Activated CD8-positive, alpha-beta memory T cell treated with anti-CD3 and anti-CD28 coated beads, Interleukin-2, amount 50 U/mL, for 48 hours (primary cell): ENCODE measurements at regions not wholly inside any gene's neighbourhood (a gene's known extent, or its start where the extent isn't known, plus 50 kb on each side); places are given as distances from the start of the nearest gene placed in this dataset.
"Not testable (repeated sequence)": the region's sequence is repeated elsewhere in the genome, so short reads cannot be mapped to it uniquely, and the experiment has no call there.

Source experiments
- DNase-seq: peaks from one replicate; pipeline ENCODE4 v3.0.0-alpha.2; 2020

GRCh38 chr14:19052977-19053376 is 85.7 kb downstream of the POTEM start:
- not testable (repeated sequence) for DNase-seq

GRCh38 chr14:19053426-19054050 is 86.3 kb downstream of the POTEM start:
- DNase-seq = not testable (repeated sequence)

GRCh38 chr14:19054108-19054721 is 87.0 kb downstream of the POTEM start:
- DNase-seq = not testable (repeated sequence)

GRCh38 chr14:19054934-19055333 is 87.7 kb downstream of the POTEM start:
- DNase-seq = not testable (repeated sequence)

- not testable (repeated sequence) for DNase-seq
These were observed 91.8 kb downstream of the POTEM start for GRCh38 chr14:19059066-19059465.

- not testable (repeated sequence) for DNase-seq
These were observed 94.6 kb downstream of the POTEM start for GRCh38 chr14:19061689-19062450.

GRCh38 chr14:19068957-19069356 is 101.7 kb downstream of the POTEM start:
- not testable (repeated sequence) for DNase-seq

- DNase-seq = not testable (repeated sequence)
These were observed 105.3 kb downstream of the POTEM start for GRCh38 chr14:19072518-19072917.

- not testable (repeated sequence) for DNase-seq
These were observed 121.4 kb downstream of the POTEM start for GRCh38 chr14:19088632-19089031.

- DNase-seq = not testable (repeated sequence)
These were observed 126.0 kb downstream of the POTEM start for GRCh38 chr14:19093227-19093626.

- DNase-seq = not testable (repeated sequence)
These were observed 127.5 kb downstream of the POTEM start for GRCh38 chr14:19094731-19095130.

GRCh38 chr14:19095167-19095566 is 127.9 kb downstream of the POTEM start:
- DNase-seq = not testable (repeated sequence)

GRCh38 chr14:19096467-19096866 is 129.2 kb downstream of the POTEM start:
- DNase-seq = not testable (repeated sequence)

GRCh38 chr14:19096876-19097275 is 129.6 kb downstream of the POTEM start:
- DNase-seq = not testable (repeated sequence)

- not testable (repeated sequence) for DNase-seq
These were observed 130.1 kb downstream of the POTEM start for GRCh38 chr14:19097306-19097705.

GRCh38 chr14:19097750-19098149 is 130.5 kb downstream of the POTEM start:
- not testable (repeated sequence) for DNase-seq

- not testable (repeated sequence) for DNase-seq
These were observed 131.0 kb downstream of the POTEM start for GRCh38 chr14:19098230-19098629.

- DNase-seq = not testable (repeated sequence)
These were observed 131.5 kb downstream of the POTEM start for GRCh38 chr14:19098732-19099131.

- not testable (repeated sequence) for DNase-seq
These were observed 132.1 kb downstream of the POTEM start for GRCh38 chr14:19099336-19099735.

GRCh38 chr14:19099939-19100338 is 132.7 kb downstream of the POTEM start:
- DNase-seq = not testable (repeated sequence)

GRCh38 chr14:19105551-19105950 is 138.3 kb downstream of the POTEM start:
- not testable (repeated sequence) for DNase-seq

- not testable (repeated sequence) for DNase-seq
These were observed 142.7 kb downstream of the POTEM start for GRCh38 chr14:19109887-19110286.

GRCh38 chr14:19120383-19120782 is 153.1 kb downstream of the POTEM start:
- DNase-seq = not testable (repeated sequence)
